Astrocyte of the cerebellum (primary cell): ENCODE measurements at regions not wholly inside any gene's neighbourhood (a gene's known extent, or its start where the extent isn't known, plus 50 kb on each side); places are given as distances from the start of the nearest gene placed in this dataset.

Experiments used
- DNase-seq: peaks from one replicate; pipeline ENCODE4 v3.0.0-alpha.2; 2011; ENCODE audit warnings: low read depth
- H3K4me3 ChIP-seq: 2 replicates; pipeline ENCODE4 v1.5.1; 2011; ENCODE audit warnings: mild to moderate bottlenecking, low read depth, low read length, moderate library complexity
- in situ Hi-C: cut with HindIII; loops from 2 replicates; pipeline ENCODE4 v1.10.0; 2017; ENCODE audit warnings: low sequenced_read_pairs
- TF ChIP-seq, protein P1 (sequence below): IDR thresholded peaks from 2 replicates; pipeline ENCODE4 v1.5.1; 2012; ENCODE audit warnings: low read length, low read depth, moderate library complexity, mild to moderate bottlenecking; ENCODE audit errors: missing control alignments

DNA sequence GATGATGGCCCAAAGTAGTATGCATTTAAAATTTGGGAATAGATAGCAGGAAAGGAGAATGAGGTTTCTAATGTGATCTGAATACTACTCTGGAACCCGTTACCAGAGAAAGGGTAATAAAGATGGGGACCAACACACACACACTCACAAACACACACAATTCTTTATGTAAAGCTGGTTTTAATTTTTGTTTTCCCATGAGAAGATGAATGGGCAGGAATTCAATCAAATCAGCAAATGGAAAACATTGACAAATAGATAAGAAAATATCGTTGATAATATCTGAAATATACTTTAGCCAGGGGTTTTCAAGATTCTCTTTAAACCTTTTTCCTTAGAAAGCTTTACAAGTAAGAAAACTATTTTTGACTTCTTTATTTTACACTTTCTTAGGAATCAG is 303.0 kb downstream of the PRL start:
- TF ChIP-seq, protein P1, sequence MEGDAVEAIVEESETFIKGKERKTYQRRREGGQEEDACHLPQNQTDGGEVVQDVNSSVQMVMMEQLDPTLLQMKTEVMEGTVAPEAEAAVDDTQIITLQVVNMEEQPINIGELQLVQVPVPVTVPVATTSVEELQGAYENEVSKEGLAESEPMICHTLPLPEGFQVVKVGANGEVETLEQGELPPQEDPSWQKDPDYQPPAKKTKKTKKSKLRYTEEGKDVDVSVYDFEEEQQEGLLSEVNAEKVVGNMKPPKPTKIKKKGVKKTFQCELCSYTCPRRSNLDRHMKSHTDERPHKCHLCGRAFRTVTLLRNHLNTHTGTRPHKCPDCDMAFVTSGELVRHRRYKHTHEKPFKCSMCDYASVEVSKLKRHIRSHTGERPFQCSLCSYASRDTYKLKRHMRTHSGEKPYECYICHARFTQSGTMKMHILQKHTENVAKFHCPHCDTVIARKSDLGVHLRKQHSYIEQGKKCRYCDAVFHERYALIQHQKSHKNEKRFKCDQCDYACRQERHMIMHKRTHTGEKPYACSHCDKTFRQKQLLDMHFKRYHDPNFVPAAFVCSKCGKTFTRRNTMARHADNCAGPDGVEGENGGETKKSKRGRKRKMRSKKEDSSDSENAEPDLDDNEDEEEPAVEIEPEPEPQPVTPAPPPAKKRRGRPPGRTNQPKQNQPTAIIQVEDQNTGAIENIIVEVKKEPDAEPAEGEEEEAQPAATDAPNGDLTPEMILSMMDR: no peak
- in situ Hi-C loops: no loop called here
- no peak for DNase-seq
- H3K4me3 ChIP-seq: no peak overlapping the region

- no peak for DNase-seq
- in situ Hi-C loops: no loop called here
- H3K4me3 ChIP-seq: no peak overlapping the region
- TF ChIP-seq, protein P1: no peak
These were observed 302.0 kb downstream of the PRL start for GRCh38 chr6:21994821-21995220.

- no peak for DNase-seq
- TF ChIP-seq, protein P1: no peak
- in situ Hi-C loops: no loop called here
- H3K4me3 ChIP-seq: no peak overlapping the region
These were observed 301.5 kb downstream of the PRL start for GRCh38 chr6:21995318-21995717.

DNA sequence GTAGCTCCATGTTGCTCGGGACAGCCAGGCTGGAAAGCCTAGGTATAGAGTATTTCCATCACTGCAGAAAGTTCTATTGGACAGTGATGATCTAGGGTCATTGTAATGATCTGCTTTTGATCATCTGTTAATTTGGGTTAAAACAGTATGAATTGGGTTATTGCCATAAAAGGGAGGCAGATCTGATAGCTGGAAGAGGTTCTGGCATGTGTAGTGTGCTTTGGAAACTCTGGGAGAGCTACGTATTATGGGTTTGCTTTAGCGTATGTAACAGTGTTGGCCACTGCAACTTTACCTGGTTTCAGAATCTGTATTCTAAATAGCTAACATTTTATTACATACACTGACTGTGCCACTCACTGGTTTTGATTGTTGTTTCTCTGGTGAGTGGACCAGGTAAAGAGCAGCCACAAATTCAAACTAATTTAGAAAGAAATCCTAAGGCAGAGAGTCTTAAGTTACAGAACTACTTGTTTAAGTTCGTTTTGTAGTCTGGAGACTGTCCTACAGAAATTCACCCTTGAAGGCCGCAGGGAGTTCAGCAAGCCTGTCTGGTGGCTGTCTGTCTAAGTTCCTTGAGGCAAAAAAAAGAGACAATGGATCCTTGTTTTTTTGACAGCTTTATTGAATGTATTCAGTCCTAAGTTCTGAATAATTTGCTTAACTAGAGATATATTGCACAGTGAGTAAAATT is 300.3 kb downstream of the PRL start:
- TF ChIP-seq, protein P1: no peak
- H3K4me3 ChIP-seq: no peak overlapping the region
- in situ Hi-C loops: no loop called here
- DNase-seq: no peak

DNA sequence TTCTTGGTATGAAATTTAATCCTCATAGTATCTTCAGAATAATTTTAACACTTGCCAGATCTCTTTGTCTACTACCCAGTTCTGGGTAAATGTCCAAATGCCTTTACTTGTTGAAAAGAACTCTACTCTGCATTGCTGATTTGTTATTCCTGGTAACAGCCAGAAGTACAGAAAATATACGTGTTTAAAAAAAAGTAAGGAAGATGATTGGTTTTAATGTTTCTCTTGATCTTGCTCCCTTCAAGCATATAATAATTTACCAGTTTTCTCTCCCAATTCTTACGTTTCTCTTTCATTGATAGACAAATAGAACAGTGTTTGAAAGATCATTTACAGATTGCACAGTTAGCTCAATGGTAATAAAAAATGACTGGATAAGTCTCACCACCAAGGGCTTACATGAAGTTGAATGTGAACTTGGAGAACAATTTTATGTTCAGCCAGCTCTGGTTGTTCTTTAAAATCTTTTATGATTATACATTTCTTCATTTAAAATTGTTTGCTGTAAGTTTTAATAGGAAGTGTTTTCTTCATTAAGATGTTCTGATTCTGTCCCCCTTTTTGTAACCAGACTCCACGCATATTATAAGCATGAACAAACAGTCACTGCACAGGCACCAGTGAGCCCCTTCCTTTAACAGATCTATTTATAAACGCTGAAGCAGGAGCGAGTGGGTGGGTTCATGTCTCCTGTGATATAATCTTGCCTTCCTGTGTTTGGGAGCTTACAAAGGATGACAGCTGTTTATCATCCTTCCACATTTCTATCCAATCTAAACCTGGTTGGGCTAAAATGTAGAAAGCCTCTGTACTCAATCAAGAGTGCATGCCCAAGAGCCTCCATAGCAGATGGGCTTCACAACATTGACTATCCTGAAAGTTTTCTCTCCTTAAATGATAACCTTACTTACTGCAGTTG is 299.5 kb downstream of the PRL start:
- TF ChIP-seq, protein P1: no peak
- DNase-seq: peak; percentile 12
- H3K4me3 ChIP-seq: no peak overlapping the region
- in situ Hi-C loops: no loop called here

GRCh38 chr6:21998582-21998981 is 298.3 kb downstream of the PRL start:
- TF ChIP-seq, protein P1: no peak
- no peak overlapping the region for H3K4me3 ChIP-seq
- in situ Hi-C loops: no loop called here
- no peak for DNase-seq
